GM23338 (cell line): ENCODE measurements at regions not wholly inside any gene's neighbourhood (a gene's known extent, or its start where the extent isn't known, plus 50 kb on each side); places are given as distances from the start of the nearest gene placed in this dataset.

ENCODE experiments used
- ATAC-seq: fragments of 200-7000 bp; cut with Tn5 transposase; 3 replicates; pipeline ENCODE4 v1.9.1; 2020
- DNase-seq: peaks from one replicate; pipeline ENCODE4 v3.0.0-alpha.2; 2015; ENCODE audit warnings: low spot score
- H2AFZ ChIP-seq: fragments of 200-600 bp; sonication (generic); 2 replicates; pipeline ENCODE4 v1.8.0; 2016; ENCODE audit warnings: antibody characterized with exemption, mild to moderate bottlenecking, moderate library complexity
- H3F3A ChIP-seq: fragments of 200-600 bp; sonication (generic); replicated peaks from 2 replicates; pipeline ENCODE4 v1.8.0; 2017; ENCODE audit warnings: antibody characterized with exemption, mixed run types, low read depth
- H3K27ac ChIP-seq: fragments of 200-600 bp; sonication (generic); 2 replicates; pipeline ENCODE4 v1.6.1; 2016; ENCODE audit warnings: low read depth
- H3K27me3 ChIP-seq: fragments of 200-600 bp; sonication (generic); 2 replicates; pipeline ENCODE4 v1.8.0; 2016; ENCODE audit warnings: mild to moderate bottlenecking, mixed run types, moderate library complexity; ENCODE audit not compliant: insufficient read depth
- H3K36me3 ChIP-seq: fragments of 200-600 bp; sonication (generic); 2 replicates; pipeline ENCODE4 v1.8.0; 2016; ENCODE audit warnings: mild to moderate bottlenecking; ENCODE audit not compliant: insufficient read depth
- H3K4me1 ChIP-seq: fragments of 200-600 bp; sonication (generic); 2 replicates; pipeline ENCODE4 v1.8.0; 2016; ENCODE audit warnings: mild to moderate bottlenecking, moderate library complexity; ENCODE audit not compliant: insufficient read depth
- H3K4me2 ChIP-seq: fragments of 200-600 bp; sonication (generic); 2 replicates; pipeline ENCODE4 v1.7.1; 2017; ENCODE audit warnings: mixed run types
- H3K4me3 ChIP-seq: fragments of 200-600 bp; sonication (generic); 2 replicates; pipeline ENCODE4 v1.6.1; 2016; ENCODE audit warnings: mixed run types
- H3K79me2 ChIP-seq: fragments of 200-600 bp; sonication (generic); replicated peaks from 2 replicates; pipeline ENCODE4 v1.8.0; 2017; ENCODE audit warnings: mild to moderate bottlenecking; ENCODE audit not compliant: insufficient read depth
- H3K9me2 ChIP-seq: fragments of 200-600 bp; sonication (generic); 2 replicates; pipeline ENCODE4 v1.8.0; 2017; ENCODE audit not compliant: insufficient read depth
- H4K20me1 ChIP-seq: fragments of 200-600 bp; sonication (generic); replicated peaks from 2 replicates; pipeline ENCODE4 v1.8.0; 2017; ENCODE audit warnings: mild to moderate bottlenecking; ENCODE audit not compliant: insufficient read depth
- H3K27ac Mint-ChIP-seq: 2 replicates; pipeline ENCODE4 v1.8.0; 2020; ENCODE audit warnings: inconsistent platforms, mild to moderate bottlenecking, moderate library complexity, mixed read lengths
- H3K27me3 Mint-ChIP-seq: 3 replicates; pipeline ENCODE4 v1.8.0; 2022; ENCODE audit warnings: low read depth, mild to moderate bottlenecking, moderate library complexity, mixed read lengths, inconsistent platforms; ENCODE audit not compliant: insufficient read depth, poor library complexity
- H3K36me3 Mint-ChIP-seq: 3 replicates; pipeline ENCODE4 v1.8.0; 2021; ENCODE audit warnings: low read depth, mild to moderate bottlenecking, inconsistent platforms, moderate library complexity, mixed read lengths
- H3K4me1 Mint-ChIP-seq: 3 replicates; pipeline ENCODE4 v1.8.0; 2020; ENCODE audit warnings: mild to moderate bottlenecking, inconsistent platforms, mixed read lengths
- H3K4me3 Mint-ChIP-seq: 3 replicates; pipeline ENCODE4 v1.8.0; 2021; ENCODE audit warnings: moderate library complexity, mild to moderate bottlenecking, inconsistent platforms, mixed read lengths
- H3K9me3 Mint-ChIP-seq: 3 replicates; pipeline ENCODE4 v1.8.0; 2020; ENCODE audit warnings: moderate library complexity, mild to moderate bottlenecking, inconsistent platforms, mixed read lengths
- EZH2 ChIP-seq: fragments of 200-600 bp; sonication (generic); IDR thresholded peaks from one replicate; pipeline ENCODE4 v1.8.0; 2017; ENCODE audit warnings: antibody characterized with exemption, mild to moderate bottlenecking, low read depth; ENCODE audit not compliant: unreplicated experiment
- EZH2phosphoT487 ChIP-seq: fragments of 200-600 bp; sonication (generic); IDR thresholded peaks from one replicate; pipeline ENCODE4 v1.8.1; 2018; ENCODE audit warnings: antibody characterized with exemption; ENCODE audit not compliant: unreplicated experiment
- POLR2AphosphoS5 ChIP-seq: IDR thresholded peaks from 2 replicates; pipeline ENCODE4 v1.6.1; 2016; ENCODE audit warnings: antibody characterized with exemption, low read depth
- STAT1 ChIP-seq: IDR thresholded peaks from one replicate; pipeline ENCODE4 v1.6.1; 2016; ENCODE audit warnings: antibody characterized with exemption; ENCODE audit not compliant: unreplicated experiment
- ZNF114 ChIP-seq: fragments of 250-450 bp; sonication (Bioruptor Pico); IDR thresholded peaks from 2 replicates; pipeline ENCODE4 v1.5.0; 2020; ENCODE audit warnings: mild to moderate bottlenecking, moderate library complexity
- ZNF331 ChIP-seq: fragments of 250-450 bp; sonication (Bioruptor Pico); IDR thresholded peaks from 2 replicates; pipeline ENCODE4 v1.5.0; 2020; ENCODE audit warnings: low read depth, mild to moderate bottlenecking, moderate library complexity
- TF ChIP-seq, protein P1 (sequence below): IDR thresholded peaks from one replicate; pipeline ENCODE4 v1.6.1; 2018; ENCODE audit warnings: antibody characterized with exemption; ENCODE audit not compliant: unreplicated experiment
- TF ChIP-seq, protein P2 (sequence below): IDR thresholded peaks from 2 replicates; pipeline ENCODE4 v1.6.1; 2016; ENCODE audit warnings: antibody characterized with exemption
- TF ChIP-seq, protein P3 (sequence below): fragments of 250-450 bp; sonication (Bioruptor Pico); IDR thresholded peaks from 2 replicates; pipeline ENCODE4 v1.5.0; 2020; ENCODE audit warnings: mild to moderate bottlenecking, moderate library complexity

DNA sequence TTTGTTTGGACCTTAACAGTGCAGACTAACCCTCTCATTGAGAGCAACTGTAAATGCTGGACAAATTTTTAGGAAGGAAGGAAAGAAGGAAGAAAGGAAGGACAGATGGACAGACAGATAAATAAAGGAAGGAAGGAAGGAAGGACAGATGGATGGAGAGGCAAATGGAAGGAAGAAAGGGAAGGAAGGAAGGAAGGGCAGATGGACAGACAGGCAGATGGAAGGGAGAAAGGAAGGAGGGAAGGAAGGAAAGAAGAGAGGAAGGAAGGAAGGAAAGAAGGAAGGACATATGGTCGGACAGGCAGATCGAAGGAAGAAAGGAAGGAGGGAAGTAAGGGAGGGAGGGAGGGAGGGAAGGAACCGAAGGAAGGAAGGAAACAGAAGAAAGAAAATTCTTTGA, 388.5 kb upstream of the CDH4 start:
- H2AFZ ChIP-seq, result no peak overlapping the region
- H3K4me3 ChIP-seq, result no peak overlapping the region
- no peaks in the 10 kb centered on the region for H3K79me2 ChIP-seq
- DNase-seq (no peak), ATAC-seq (no peak)
- no peaks in the 10 kb centered on the region for H3K27me3 ChIP-seq
- H3K4me1 ChIP-seq, result no peaks in the 10 kb centered on the region
- H3K9me2 ChIP-seq, result no peaks in the 10 kb centered on the region
- H3K27ac Mint-ChIP-seq, result no peak overlapping the region
- no peaks in the 10 kb centered on the region for H3K4me1 Mint-ChIP-seq
- no peak overlapping the region for H3K4me3 Mint-ChIP-seq
- no peaks in the 10 kb centered on the region; the same call in 2 of the 3 replicates for H3K9me3 Mint-ChIP-seq
- no peaks in the 10 kb centered on the region for H3K36me3 ChIP-seq
- H3K27ac ChIP-seq, result no peak overlapping the region
- TF ChIP-seq EZH2phosphoT487, result no peak
- TF ChIP-seq ZNF114 (CRISPR knock-in tag), result no peak
- TF ChIP-seq POLR2AphosphoS5, result no peak
- peaks cover 5% of the 10 kb centered on the region for H3K27me3 Mint-ChIP-seq
- no peaks in the 10 kb centered on the region for H3F3A ChIP-seq
- no peak overlapping the region for H3K4me2 ChIP-seq
- no peaks in the 10 kb centered on the region for H4K20me1 ChIP-seq
- H3K36me3 Mint-ChIP-seq, result no peaks in the 10 kb centered on the region

DNA sequence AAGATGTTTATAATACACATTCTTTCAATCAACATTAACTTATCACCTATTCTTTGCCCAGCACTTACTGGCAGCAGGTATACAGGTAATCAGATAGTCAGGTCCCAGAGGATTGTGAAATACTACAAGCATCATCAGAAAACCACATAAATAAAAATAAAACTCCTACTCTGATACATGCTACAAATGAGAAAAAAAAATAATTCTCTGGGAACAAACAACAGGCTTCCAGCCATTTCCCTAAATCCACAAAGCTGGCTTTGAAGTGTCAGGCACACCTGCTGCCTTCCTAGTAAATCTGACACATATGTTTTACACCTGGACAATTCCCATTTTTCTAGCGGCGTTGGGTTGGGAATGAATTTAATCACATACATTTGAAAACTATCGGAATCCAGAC, 384.5 kb upstream of the CDH4 start:
- Mint-ChIP-seq H3K27me3 (peaks cover 16% of the 10 kb centered on the region), H3K36me3 (no peaks in the 10 kb centered on the region), H3K4me3 (no peak overlapping the region), H3K9me3 (no peaks in the 10 kb centered on the region; the same call in 2 of the 3 replicates), H3K4me1 (peaks cover 6% of the 10 kb centered on the region; the same call in 2 of the 3 replicates), H3K27ac (no peak overlapping the region)
- no peaks in the 10 kb centered on the region for H3K9me2 ChIP-seq
- H3K4me1 ChIP-seq, result no peaks in the 10 kb centered on the region
- no peaks in the 10 kb centered on the region for H3F3A ChIP-seq
- ATAC-seq (no peak), DNase-seq (no peak)
- no peak overlapping the region for H3K4me3 ChIP-seq
- TF ChIP-seq ZNF331 (CRISPR knock-in tag) (no peak), STAT1 (no peak), EZH2phosphoT487 (no peak), ZNF114 (CRISPR knock-in tag) (no peak), EZH2 (no peak)
- TF ChIP-seq, protein P1, sequence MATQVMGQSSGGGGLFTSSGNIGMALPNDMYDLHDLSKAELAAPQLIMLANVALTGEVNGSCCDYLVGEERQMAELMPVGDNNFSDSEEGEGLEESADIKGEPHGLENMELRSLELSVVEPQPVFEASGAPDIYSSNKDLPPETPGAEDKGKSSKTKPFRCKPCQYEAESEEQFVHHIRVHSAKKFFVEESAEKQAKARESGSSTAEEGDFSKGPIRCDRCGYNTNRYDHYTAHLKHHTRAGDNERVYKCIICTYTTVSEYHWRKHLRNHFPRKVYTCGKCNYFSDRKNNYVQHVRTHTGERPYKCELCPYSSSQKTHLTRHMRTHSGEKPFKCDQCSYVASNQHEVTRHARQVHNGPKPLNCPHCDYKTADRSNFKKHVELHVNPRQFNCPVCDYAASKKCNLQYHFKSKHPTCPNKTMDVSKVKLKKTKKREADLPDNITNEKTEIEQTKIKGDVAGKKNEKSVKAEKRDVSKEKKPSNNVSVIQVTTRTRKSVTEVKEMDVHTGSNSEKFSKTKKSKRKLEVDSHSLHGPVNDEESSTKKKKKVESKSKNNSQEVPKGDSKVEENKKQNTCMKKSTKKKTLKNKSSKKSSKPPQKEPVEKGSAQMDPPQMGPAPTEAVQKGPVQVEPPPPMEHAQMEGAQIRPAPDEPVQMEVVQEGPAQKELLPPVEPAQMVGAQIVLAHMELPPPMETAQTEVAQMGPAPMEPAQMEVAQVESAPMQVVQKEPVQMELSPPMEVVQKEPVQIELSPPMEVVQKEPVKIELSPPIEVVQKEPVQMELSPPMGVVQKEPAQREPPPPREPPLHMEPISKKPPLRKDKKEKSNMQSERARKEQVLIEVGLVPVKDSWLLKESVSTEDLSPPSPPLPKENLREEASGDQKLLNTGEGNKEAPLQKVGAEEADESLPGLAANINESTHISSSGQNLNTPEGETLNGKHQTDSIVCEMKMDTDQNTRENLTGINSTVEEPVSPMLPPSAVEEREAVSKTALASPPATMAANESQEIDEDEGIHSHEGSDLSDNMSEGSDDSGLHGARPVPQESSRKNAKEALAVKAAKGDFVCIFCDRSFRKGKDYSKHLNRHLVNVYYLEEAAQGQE, result no peak
- TF ChIP-seq, protein P2, sequence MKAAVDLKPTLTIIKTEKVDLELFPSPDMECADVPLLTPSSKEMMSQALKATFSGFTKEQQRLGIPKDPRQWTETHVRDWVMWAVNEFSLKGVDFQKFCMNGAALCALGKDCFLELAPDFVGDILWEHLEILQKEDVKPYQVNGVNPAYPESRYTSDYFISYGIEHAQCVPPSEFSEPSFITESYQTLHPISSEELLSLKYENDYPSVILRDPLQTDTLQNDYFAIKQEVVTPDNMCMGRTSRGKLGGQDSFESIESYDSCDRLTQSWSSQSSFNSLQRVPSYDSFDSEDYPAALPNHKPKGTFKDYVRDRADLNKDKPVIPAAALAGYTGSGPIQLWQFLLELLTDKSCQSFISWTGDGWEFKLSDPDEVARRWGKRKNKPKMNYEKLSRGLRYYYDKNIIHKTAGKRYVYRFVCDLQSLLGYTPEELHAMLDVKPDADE, result no peak
- TF ChIP-seq, protein P3, sequence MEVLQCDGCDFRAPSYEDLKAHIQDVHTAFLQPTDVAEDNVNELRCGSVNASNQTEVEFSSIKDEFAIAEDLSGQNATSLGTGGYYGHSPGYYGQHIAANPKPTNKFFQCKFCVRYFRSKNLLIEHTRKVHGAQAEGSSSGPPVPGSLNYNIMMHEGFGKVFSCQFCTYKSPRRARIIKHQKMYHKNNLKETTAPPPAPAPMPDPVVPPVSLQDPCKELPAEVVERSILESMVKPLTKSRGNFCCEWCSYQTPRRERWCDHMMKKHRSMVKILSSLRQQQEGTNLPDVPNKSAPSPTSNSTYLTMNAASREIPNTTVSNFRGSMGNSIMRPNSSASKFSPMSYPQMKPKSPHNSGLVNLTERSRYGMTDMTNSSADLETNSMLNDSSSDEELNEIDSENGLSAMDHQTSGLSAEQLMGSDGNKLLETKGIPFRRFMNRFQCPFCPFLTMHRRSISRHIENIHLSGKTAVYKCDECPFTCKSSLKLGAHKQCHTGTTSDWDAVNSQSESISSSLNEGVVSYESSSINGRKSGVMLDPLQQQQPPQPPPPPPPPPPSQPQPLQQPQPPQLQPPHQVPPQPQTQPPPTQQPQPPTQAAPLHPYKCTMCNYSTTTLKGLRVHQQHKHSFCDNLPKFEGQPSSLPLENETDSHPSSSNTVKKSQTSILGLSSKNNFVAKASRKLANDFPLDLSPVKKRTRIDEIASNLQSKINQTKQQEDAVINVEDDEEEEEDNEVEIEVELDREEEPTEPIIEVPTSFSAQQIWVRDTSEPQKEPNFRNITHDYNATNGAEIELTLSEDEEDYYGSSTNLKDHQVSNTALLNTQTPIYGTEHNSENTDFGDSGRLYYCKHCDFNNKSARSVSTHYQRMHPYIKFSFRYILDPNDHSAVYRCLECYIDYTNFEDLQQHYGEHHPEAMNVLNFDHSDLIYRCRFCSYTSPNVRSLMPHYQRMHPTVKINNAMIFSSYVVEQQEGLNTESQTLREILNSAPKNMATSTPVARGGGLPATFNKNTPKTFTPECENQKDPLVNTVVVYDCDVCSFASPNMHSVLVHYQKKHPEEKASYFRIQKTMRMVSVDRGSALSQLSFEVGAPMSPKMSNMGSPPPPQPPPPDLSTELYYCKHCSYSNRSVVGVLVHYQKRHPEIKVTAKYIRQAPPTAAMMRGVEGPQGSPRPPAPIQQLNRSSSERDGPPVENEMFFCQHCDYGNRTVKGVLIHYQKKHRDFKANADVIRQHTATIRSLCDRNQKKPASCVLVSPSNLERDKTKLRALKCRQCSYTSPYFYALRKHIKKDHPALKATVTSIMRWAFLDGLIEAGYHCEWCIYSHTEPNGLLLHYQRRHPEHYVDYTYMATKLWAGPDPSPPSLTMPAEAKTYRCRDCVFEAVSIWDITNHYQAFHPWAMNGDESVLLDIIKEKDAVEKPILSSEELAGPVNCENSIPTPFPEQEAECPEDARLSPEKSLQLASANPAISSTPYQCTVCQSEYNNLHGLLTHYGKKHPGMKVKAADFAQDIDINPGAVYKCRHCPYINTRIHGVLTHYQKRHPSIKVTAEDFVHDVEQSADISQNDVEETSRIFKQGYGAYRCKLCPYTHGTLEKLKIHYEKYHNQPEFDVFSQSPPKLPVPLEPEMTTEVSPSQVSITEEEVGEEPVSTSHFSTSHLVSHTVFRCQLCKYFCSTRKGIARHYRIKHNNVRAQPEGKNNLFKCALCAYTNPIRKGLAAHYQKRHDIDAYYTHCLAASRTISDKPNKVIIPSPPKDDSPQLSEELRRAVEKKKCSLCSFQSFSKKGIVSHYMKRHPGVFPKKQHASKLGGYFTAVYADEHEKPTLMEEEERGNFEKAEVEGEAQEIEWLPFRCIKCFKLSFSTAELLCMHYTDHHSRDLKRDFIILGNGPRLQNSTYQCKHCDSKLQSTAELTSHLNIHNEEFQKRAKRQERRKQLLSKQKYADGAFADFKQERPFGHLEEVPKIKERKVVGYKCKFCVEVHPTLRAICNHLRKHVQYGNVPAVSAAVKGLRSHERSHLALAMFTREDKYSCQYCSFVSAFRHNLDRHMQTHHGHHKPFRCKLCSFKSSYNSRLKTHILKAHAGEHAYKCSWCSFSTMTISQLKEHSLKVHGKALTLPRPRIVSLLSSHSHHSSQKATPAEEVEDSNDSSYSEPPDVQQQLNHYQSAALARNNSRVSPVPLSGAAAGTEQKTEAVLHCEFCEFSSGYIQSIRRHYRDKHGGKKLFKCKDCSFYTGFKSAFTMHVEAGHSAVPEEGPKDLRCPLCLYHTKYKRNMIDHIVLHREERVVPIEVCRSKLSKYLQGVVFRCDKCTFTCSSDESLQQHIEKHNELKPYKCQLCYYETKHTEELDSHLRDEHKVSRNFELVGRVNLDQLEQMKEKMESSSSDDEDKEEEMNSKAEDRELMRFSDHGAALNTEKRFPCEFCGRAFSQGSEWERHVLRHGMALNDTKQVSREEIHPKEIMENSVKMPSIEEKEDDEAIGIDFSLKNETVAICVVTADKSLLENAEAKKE (CRISPR knock-in tag), result no peak
- no peak overlapping the region for H3K4me2 ChIP-seq
- H2AFZ ChIP-seq, result no peak overlapping the region
- no peaks in the 10 kb centered on the region for H3K27me3 ChIP-seq
- H4K20me1 ChIP-seq, result no peaks in the 10 kb centered on the region
- no peaks in the 10 kb centered on the region for H3K36me3 ChIP-seq
- H3K27ac ChIP-seq, result no peak overlapping the region
- H3K79me2 ChIP-seq, result no peaks in the 10 kb centered on the region
